ENCODE measurements at regions not wholly inside any gene's neighbourhood (a gene's known extent, or its start where the extent isn't known, plus 50 kb on each side); places are given as distances from the start of the nearest gene placed in this dataset.

- no peak for DNase-seq (ENCODE audit: low spot score)
Measured at GRCh38 chr1:69436151-69436550, 131.6 kb upstream of the LRRC7 start.

GRCh38 chr1:69438056-69438795 is 129.5 kb upstream of the LRRC7 start:
- no peak for DNase-seq (ENCODE audit: low spot score)

- no peak for DNase-seq (ENCODE audit: low spot score)
Measured at GRCh38 chr1:69441496-69441895, 126.2 kb upstream of the LRRC7 start.

- no peak for DNase-seq (ENCODE audit: low spot score)
Measured at GRCh38 chr1:69451196-69451595, 116.5 kb upstream of the LRRC7 start.

- no peak for DNase-seq (ENCODE audit: low spot score)
Measured at GRCh38 chr1:69455718-69456117, 112.0 kb upstream of the LRRC7 start.

GRCh38 chr1:69459244-69459643 is 108.5 kb upstream of the LRRC7 start:
- no peak for DNase-seq (ENCODE audit: low spot score)

GRCh38 chr1:69475021-69475420 is 92.7 kb upstream of the LRRC7 start:
- no peak for DNase-seq (ENCODE audit: low spot score)

- no peak for DNase-seq (ENCODE audit: low spot score)
Measured at GRCh38 chr1:69479734-69480133, 88.0 kb upstream of the LRRC7 start.

- DNase-seq (ENCODE audit: low spot score), result no peak
Measured at GRCh38 chr1:69483246-69483645, 84.5 kb upstream of the LRRC7 start.

GRCh38 chr1:69485616-69486015 is 82.1 kb upstream of the LRRC7 start:
- no peak for DNase-seq (ENCODE audit: low spot score)

- no peak for DNase-seq (ENCODE audit: low spot score)
Measured at GRCh38 chr1:69491416-69491815, 76.3 kb upstream of the LRRC7 start.

GRCh38 chr1:69492286-69492685 is 75.4 kb upstream of the LRRC7 start:
- DNase-seq (ENCODE audit: low spot score), result no peak

GRCh38 chr1:69494221-69494620 is 73.5 kb upstream of the LRRC7 start:
- DNase-seq (ENCODE audit: low spot score), result no peak

- DNase-seq (ENCODE audit: low spot score), result no peak
Measured at GRCh38 chr1:69497441-69498221, 70.1 kb upstream of the LRRC7 start.

- no peak for DNase-seq (ENCODE audit: low spot score)
Measured at GRCh38 chr1:69498711-69499110, 69.0 kb upstream of the LRRC7 start.

- no peak for DNase-seq (ENCODE audit: low spot score)
Measured at GRCh38 chr1:69499203-69499803, 68.4 kb upstream of the LRRC7 start.

GRCh38 chr1:69502991-69503390 is 64.7 kb upstream of the LRRC7 start:
- DNase-seq (ENCODE audit: low spot score), result no peak

- DNase-seq (ENCODE audit: low spot score), result no peak
Measured at GRCh38 chr1:69504730-69505252, 62.9 kb upstream of the LRRC7 start.

- DNase-seq (ENCODE audit: low spot score), result no peak
Measured at GRCh38 chr1:69506311-69506710, 61.4 kb upstream of the LRRC7 start.

GRCh38 chr1:69506721-69507120 is 61.0 kb upstream of the LRRC7 start:
- DNase-seq (ENCODE audit: low spot score), result no peak

- DNase-seq (ENCODE audit: low spot score), result no peak
Measured at GRCh38 chr1:69510026-69510425, 57.7 kb upstream of the LRRC7 start.

GRCh38 chr1:69511426-69512192 is 56.1 kb upstream of the LRRC7 start:
- no peak for DNase-seq (ENCODE audit: low spot score)

Data from HuH-7.5 (cell line).